Fibroblast of lung (primary cell): ENCODE measurements at regions not wholly inside any gene's neighbourhood (a gene's known extent, or its start where the extent isn't known, plus 50 kb on each side); places are given as distances from the start of the nearest gene placed in this dataset.

Source experiments
- DNase-seq, 2 donors: peaks; one replicate each; pipeline versions ENCODE4 v3.0.0 to v3.0.0-alpha.2; 2010; ENCODE audit warnings: low read depth in 2 of 2
- H2AFZ ChIP-seq: 2 replicates; pipeline ENCODE4 v1.5.1; 2012; ENCODE audit warnings: low read length, control low read depth, inconsistent platforms
- H3K27ac ChIP-seq: 2 replicates; pipeline ENCODE4 v1.5.1; 2011; ENCODE audit warnings: low read length, control low read depth; ENCODE audit not compliant: insufficient read depth
- H3K27me3 ChIP-seq: 2 replicates; pipeline ENCODE4 v1.5.1; 2011; ENCODE audit warnings: mild to moderate bottlenecking, low read length; ENCODE audit not compliant: control insufficient read depth, insufficient read depth
- H3K36me3 ChIP-seq: 2 replicates; pipeline ENCODE4 v1.5.1; 2011; ENCODE audit warnings: low read length; ENCODE audit not compliant: control insufficient read depth, insufficient read depth
- H3K4me1 ChIP-seq: 2 replicates; pipeline ENCODE4 v1.5.1; 2011; ENCODE audit warnings: low read length; ENCODE audit not compliant: control insufficient read depth, insufficient read depth; ENCODE audit errors: extremely low read depth
- H3K4me2 ChIP-seq: 2 replicates; pipeline ENCODE4 v1.5.1; 2011; ENCODE audit warnings: low read length, control low read depth; ENCODE audit not compliant: insufficient read depth; ENCODE audit errors: extremely low read depth
- H3K4me3 ChIP-seq, 4 experiments: fragments of 200-600 bp in 1 of 4; sonication (generic) in 1 of 4; replicated peaks in 1 of 4; 2 replicates each; pipeline ENCODE4 v1.5.1; 2011 to 2016; ENCODE audit warnings: low read length in 4 of 4, low read depth in 3 of 4, mild to moderate bottlenecking in 3 of 4, control low read depth in 2 of 4, inconsistent platforms in 1 of 4, mixed read lengths in 1 of 4; ENCODE audit not compliant: insufficient read depth in 1 of 4; ENCODE audit errors: control extremely low read depth in 1 of 4
- H3K79me2 ChIP-seq: 2 replicates; pipeline ENCODE4 v1.5.1; 2012; ENCODE audit warnings: mild to moderate bottlenecking, low read length, inconsistent platforms; ENCODE audit not compliant: control insufficient read depth, insufficient read depth
- H3K9ac ChIP-seq: 2 replicates; pipeline ENCODE4 v1.5.1; 2011; ENCODE audit warnings: mild to moderate bottlenecking, low read length, control low read depth; ENCODE audit not compliant: insufficient read depth
- H3K9me3 ChIP-seq: 2 replicates; pipeline ENCODE4 v1.5.1; 2012; ENCODE audit warnings: low read depth, low read length; ENCODE audit not compliant: control insufficient read depth, insufficient read depth
- H4K20me1 ChIP-seq: 2 replicates; pipeline ENCODE4 v1.5.1; 2011; ENCODE audit warnings: low read length; ENCODE audit not compliant: control insufficient read depth, insufficient read depth; ENCODE audit errors: extremely low read depth
- EZH2 ChIP-seq: IDR thresholded peaks from 2 replicates; pipeline ENCODE4 v1.5.1; 2012; ENCODE audit warnings: low read length, control low read depth, mild to moderate bottlenecking; ENCODE audit errors: missing control alignments
- TF ChIP-seq, protein P1 (sequence below), 2 donors: IDR thresholded peaks in 1 of 2; conservative IDR thresholded peaks in 1 of 2; 1 replicate in 1 of 2; 2 replicates in 1 of 2; pipeline ENCODE4 v1.5.1; 2011 to 2012; ENCODE audit warnings: low read length in 2 of 2, control low read depth in 1 of 2, inconsistent platforms in 1 of 2, low read depth in 1 of 2, mild to moderate bottlenecking in 1 of 2

DNA sequence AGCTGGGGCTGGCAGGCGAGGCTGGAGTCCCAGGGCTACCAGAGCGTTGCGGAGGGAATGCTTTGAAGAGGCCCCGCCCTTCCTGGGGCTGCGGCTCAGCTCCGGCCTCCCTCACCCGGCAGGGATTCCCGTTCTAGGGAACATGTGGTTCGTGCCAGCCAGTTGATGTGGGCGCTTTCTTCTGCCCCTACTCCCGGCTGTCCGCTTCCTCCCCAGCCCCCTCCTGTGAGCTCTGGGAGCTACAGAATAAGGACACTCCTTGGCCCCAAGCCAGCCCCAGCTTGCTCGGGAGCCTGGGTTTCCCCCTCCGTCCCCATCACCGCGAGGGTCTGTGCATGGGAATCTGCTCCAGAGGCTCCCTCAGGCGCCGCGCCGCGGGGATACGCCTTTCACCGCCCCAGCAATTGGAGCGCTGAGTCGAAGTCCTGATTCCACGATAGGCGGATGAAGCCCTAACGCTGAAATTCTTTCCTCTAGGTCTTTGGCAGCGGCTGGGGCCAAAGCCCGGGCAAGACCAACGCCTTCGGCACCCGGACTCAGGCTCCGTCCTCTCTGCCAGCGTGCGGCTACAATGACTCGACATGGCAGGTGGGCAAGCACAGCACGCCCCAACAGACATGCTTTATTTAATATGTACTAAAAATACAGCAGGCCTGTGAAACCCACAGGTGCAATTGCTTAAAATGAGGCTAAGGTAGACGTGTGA is 69.5 kb downstream of the KLF15 start:
- H4K20me1 ChIP-seq: no peaks in the 10 kb centered on the region
- H3K4me1 ChIP-seq: peaks cover 7% of the 10 kb centered on the region
- DNase-seq: peak; percentile 59 to 63
- no peak for TF ChIP-seq EZH2
- TF ChIP-seq, protein P1, sequence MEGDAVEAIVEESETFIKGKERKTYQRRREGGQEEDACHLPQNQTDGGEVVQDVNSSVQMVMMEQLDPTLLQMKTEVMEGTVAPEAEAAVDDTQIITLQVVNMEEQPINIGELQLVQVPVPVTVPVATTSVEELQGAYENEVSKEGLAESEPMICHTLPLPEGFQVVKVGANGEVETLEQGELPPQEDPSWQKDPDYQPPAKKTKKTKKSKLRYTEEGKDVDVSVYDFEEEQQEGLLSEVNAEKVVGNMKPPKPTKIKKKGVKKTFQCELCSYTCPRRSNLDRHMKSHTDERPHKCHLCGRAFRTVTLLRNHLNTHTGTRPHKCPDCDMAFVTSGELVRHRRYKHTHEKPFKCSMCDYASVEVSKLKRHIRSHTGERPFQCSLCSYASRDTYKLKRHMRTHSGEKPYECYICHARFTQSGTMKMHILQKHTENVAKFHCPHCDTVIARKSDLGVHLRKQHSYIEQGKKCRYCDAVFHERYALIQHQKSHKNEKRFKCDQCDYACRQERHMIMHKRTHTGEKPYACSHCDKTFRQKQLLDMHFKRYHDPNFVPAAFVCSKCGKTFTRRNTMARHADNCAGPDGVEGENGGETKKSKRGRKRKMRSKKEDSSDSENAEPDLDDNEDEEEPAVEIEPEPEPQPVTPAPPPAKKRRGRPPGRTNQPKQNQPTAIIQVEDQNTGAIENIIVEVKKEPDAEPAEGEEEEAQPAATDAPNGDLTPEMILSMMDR (conservative IDR thresholded peaks at IDR 0.05 in 1 of 2, IDR thresholded peaks at IDR 0.05 in 1 of 2; ENCODE audit: low read depth in 1 of 2, low read length in 2 of 2): no peak
- H3K9me3 ChIP-seq: no peaks in the 10 kb centered on the region
- H3K79me2 ChIP-seq: no peaks in the 10 kb centered on the region
- peak overlapping the region; percentile 89 for H2AFZ ChIP-seq
- peaks cover 6% of the 10 kb centered on the region for H3K27me3 ChIP-seq
- peak overlapping the region; percentile 20 for H3K4me2 ChIP-seq
- H3K36me3 ChIP-seq: no peaks in the 10 kb centered on the region
- no peak overlapping the region for H3K27ac ChIP-seq
- peak overlapping the region; percentile 1 to 52 (median 24) for H3K4me3 ChIP-seq
- H3K9ac ChIP-seq: peak overlapping the region; percentile 52

DNA sequence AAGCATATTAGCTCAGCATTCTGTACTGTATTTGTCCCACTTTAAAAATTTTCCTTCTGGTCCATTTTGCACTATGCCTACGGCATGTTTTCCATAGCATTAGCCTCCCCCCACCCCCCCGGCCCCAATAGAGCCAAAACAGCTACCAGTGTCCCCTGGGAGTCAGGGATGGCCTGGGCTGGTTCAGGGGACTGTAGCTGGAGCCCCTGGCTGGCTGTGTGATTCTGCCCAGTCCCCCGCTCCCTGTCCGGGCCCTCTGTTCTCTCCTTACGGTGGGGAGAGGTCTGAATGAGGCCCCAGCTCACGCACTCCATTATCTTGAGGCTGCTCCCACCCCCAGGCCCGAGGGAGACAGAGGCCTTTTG is 70.1 kb downstream of the KLF15 start:
- TF ChIP-seq, protein P1 (conservative IDR thresholded peaks at IDR 0.05 in 1 of 2, IDR thresholded peaks at IDR 0.05 in 1 of 2; ENCODE audit: low read depth in 1 of 2, low read length in 2 of 2): no peak
- Histone ChIP-seq H3K79me2 (no peaks in the 10 kb centered on the region), H3K27ac (no peak overlapping the region), H3K9me3 (no peaks in the 10 kb centered on the region), H4K20me1 (no peaks in the 10 kb centered on the region), H3K27me3 (peaks cover 5% of the 10 kb centered on the region), H3K4me3 (peak overlapping the region; percentile 1 to 52 (median 24)), H3K9ac (peak overlapping the region; percentile 52), H3K36me3 (no peaks in the 10 kb centered on the region), H3K4me1 (peaks cover 7% of the 10 kb centered on the region), H3K4me2 (peak overlapping the region; percentile 20), H2AFZ (peak overlapping the region; percentile 89)
- no peak for DNase-seq

DNA sequence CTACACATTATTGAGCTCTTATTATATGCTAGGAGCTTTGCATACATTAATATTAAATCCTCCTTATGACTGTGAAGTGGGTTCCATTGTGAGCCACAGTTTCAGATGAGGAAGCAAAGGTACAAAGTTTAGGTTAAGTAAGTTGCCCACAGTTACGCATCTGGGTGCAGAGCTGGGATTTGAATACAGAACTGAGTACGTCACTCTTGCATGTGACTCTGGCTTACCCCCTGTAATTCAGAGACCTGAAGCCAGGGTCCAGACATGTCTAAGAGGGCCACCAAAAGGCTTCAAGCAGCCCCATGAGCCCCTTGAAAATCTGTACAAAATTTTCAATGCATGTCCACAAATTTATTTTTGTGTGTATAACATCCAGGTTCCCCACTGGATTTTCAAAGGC is 71.8 kb downstream of the KLF15 start:
- no peaks in the 10 kb centered on the region for H4K20me1 ChIP-seq
- H3K4me3 ChIP-seq: no peak overlapping the region
- no peak for DNase-seq
- H3K36me3 ChIP-seq: no peaks in the 10 kb centered on the region
- H3K27ac ChIP-seq: no peak overlapping the region
- no peak overlapping the region for H3K9ac ChIP-seq
- no peaks in the 10 kb centered on the region for H3K9me3 ChIP-seq
- no peak for TF ChIP-seq EZH2
- TF ChIP-seq, protein P1 (conservative IDR thresholded peaks at IDR 0.05 in 1 of 2, IDR thresholded peaks at IDR 0.05 in 1 of 2; ENCODE audit: low read depth in 1 of 2, low read length in 2 of 2): no peak
- no peak overlapping the region for H2AFZ ChIP-seq
- peaks cover 7% of the 10 kb centered on the region for H3K4me1 ChIP-seq
- H3K4me2 ChIP-seq: no peak overlapping the region
- H3K27me3 ChIP-seq: no peaks in the 10 kb centered on the region
- H3K79me2 ChIP-seq: no peaks in the 10 kb centered on the region
